ENCODE measurements at regions not wholly inside any gene's neighbourhood (a gene's known extent, or its start where the extent isn't known, plus 50 kb on each side); places are given as distances from the start of the nearest gene placed in this dataset.
A peak's percentile ranks its signal among the peaks of the same experiment; 100 is the strongest.

DNA sequence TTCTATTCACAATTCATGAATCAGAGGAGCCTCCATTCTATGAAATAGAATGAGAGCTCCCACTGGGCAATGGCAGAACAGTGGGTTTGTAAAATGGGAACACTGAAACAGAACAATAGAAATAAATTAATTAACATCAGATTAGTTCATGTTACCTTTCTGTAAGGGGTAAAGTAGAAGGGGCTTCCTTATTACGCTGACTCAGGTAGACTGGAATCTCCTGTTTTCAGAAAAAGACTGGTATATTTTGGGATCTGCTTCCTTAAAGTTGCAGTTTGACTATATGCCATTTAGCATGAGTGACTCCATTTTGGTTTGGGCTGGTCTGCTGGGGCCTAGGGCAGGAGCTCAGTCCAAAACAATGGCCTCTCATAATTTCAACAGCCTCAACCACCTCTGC is 52.8 kb upstream of the ZFAND3 start:
- H3K27ac ChIP-seq = no peak overlapping the region
- no peaks in the 10 kb centered on the region for H3K9me3 ChIP-seq
- no peaks in the 10 kb centered on the region for H3K27me3 ChIP-seq
- DNase-seq = no peak
- H3K4me1 ChIP-seq = no peaks in the 10 kb centered on the region
- no peaks in the 10 kb centered on the region for H3K36me3 ChIP-seq
- TF ChIP-seq, protein P1, sequence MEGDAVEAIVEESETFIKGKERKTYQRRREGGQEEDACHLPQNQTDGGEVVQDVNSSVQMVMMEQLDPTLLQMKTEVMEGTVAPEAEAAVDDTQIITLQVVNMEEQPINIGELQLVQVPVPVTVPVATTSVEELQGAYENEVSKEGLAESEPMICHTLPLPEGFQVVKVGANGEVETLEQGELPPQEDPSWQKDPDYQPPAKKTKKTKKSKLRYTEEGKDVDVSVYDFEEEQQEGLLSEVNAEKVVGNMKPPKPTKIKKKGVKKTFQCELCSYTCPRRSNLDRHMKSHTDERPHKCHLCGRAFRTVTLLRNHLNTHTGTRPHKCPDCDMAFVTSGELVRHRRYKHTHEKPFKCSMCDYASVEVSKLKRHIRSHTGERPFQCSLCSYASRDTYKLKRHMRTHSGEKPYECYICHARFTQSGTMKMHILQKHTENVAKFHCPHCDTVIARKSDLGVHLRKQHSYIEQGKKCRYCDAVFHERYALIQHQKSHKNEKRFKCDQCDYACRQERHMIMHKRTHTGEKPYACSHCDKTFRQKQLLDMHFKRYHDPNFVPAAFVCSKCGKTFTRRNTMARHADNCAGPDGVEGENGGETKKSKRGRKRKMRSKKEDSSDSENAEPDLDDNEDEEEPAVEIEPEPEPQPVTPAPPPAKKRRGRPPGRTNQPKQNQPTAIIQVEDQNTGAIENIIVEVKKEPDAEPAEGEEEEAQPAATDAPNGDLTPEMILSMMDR (IDR thresholded peaks at IDR 0.05) = no peak
- no peak for TF ChIP-seq POLR2A (IDR thresholded peaks at IDR 0.05)
- no peak overlapping the region for H3K4me3 ChIP-seq

GRCh38 chr6:37765182-37765775 is 54.2 kb upstream of the ZFAND3 start:
- TF ChIP-seq, protein P1 (IDR thresholded peaks at IDR 0.05) = no peak
- TF ChIP-seq POLR2A (IDR thresholded peaks at IDR 0.05) = no peak
- no peaks in the 10 kb centered on the region for H3K9me3 ChIP-seq
- H3K4me1 ChIP-seq = no peaks in the 10 kb centered on the region
- H3K27ac ChIP-seq = no peak overlapping the region
- no peaks in the 10 kb centered on the region for H3K27me3 ChIP-seq
- no peaks in the 10 kb centered on the region for H3K36me3 ChIP-seq
- DNase-seq = no peak
- H3K4me3 ChIP-seq = no peak overlapping the region

DNA sequence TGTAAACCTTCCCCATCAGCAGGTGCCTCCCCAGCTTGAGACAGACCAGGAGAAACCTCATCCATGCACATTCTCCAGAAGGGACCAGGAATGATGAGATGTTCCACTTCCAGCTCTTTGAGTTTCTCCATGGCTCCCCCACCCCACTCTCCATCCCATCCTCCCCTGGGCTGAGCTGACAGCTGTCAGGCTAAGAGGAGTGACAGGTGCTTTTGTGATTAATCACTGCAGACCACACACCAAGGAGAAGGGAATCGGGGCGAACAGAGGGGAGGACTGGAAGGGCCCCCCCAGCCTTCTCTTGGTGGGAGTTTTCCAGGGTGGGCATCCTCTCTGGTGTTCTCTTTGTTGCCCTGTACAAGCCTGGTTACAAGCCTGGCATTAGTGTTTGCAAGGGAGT is 56.1 kb upstream of the ZFAND3 start:
- no peaks in the 10 kb centered on the region for H3K36me3 ChIP-seq
- H3K4me3 ChIP-seq = no peak overlapping the region
- no peaks in the 10 kb centered on the region for H3K9me3 ChIP-seq
- TF ChIP-seq POLR2A (IDR thresholded peaks at IDR 0.05) = no peak
- TF ChIP-seq, protein P1 (IDR thresholded peaks at IDR 0.05) = no peak
- H3K27me3 ChIP-seq = no peaks in the 10 kb centered on the region
- no peak overlapping the region for H3K27ac ChIP-seq
- H3K4me1 ChIP-seq = no peaks in the 10 kb centered on the region
- DNase-seq = no peak

DNA sequence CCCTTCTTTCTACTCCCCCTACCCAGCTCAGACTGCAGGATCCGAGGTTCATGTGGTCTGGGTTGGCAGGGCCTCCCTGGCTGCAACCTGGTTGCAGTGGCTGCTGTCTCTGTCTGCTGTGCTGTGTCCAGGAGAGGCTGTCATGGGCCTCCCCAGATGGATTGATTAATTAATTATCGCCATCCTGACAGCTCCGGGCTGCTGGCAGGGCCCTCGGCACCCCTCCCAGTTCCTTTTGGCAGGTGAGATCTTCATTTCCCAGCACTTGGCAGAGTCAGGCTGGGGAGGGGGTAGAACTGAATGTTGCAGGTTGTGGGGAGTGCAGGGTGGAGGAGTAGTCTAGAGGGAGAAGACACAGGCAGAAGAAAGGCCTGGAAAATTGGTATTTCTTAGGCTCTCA is 56.7 kb upstream of the ZFAND3 start:
- no peak for TF ChIP-seq POLR2A (IDR thresholded peaks at IDR 0.05)
- TF ChIP-seq, protein P1 (IDR thresholded peaks at IDR 0.05) = no peak
- no peak overlapping the region for H3K27ac ChIP-seq

DNA sequence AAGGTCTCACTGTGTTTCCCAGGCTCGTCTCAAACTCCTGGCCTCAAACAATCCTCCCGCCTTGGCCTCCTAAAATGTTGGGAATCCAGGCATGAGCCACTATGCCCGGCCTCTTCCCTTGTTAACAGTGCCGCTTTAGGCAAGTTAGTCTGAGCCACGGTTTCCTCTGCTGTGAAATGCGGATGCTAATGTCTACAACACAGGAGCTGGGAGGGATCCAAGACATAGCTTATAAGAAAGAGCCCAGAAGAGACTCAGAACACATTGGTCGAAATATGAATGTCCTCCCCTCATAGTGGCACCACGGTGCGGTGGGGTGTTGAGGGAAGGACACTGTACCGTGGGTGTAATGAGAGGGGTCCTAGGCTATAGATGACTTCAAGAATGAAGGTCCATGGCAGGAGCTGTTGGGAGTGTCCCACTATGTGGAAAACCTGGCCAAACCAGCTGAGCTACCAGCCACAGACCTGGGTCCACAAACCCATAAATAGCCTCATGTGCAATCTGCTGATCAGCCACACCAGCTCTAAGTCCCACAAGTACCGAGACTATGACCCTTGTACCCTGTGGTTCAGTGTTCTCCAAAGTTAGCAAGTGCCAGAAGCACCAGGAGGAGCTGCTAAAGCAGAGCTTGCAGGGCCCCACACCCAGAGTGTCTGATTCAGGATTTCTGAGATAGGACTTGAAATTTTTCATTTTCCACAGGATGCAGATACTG is 57.8 kb upstream of the ZFAND3 start:
- Histone ChIP-seq H3K9me3 (no peaks in the 10 kb centered on the region), H3K27ac (no peak overlapping the region), H3K36me3 (no peaks in the 10 kb centered on the region), H3K27me3 (no peaks in the 10 kb centered on the region), H3K4me1 (no peaks in the 10 kb centered on the region), H3K4me3 (no peak overlapping the region)
- no peak for TF ChIP-seq POLR2A (IDR thresholded peaks at IDR 0.05)
- TF ChIP-seq, protein P1 (IDR thresholded peaks at IDR 0.05) = peak in 1 of 6 experiments; percentile 30
- DNase-seq = peak in 1 of 3 donors; percentile 71

More for the DNA sequence above, 56.7 kb upstream of the ZFAND3 start:
- H3K27me3 ChIP-seq = no peaks in the 10 kb centered on the region
- no peaks in the 10 kb centered on the region for H3K4me1 ChIP-seq
- no peak for DNase-seq
- no peaks in the 10 kb centered on the region for H3K36me3 ChIP-seq
- H3K4me3 ChIP-seq = no peak overlapping the region
- H3K9me3 ChIP-seq = no peaks in the 10 kb centered on the region

Measured in Peyer's patch (tissue), 4 donors.